ENCODE measurements at regions not wholly inside any gene's neighbourhood (a gene's known extent, or its start where the extent isn't known, plus 50 kb on each side); places are given as distances from the start of the nearest gene placed in this dataset.
"Not testable (repeated sequence)": the region's sequence is repeated elsewhere in the genome, so short reads cannot be mapped to it uniquely, and the experiment has no call there.

DNA sequence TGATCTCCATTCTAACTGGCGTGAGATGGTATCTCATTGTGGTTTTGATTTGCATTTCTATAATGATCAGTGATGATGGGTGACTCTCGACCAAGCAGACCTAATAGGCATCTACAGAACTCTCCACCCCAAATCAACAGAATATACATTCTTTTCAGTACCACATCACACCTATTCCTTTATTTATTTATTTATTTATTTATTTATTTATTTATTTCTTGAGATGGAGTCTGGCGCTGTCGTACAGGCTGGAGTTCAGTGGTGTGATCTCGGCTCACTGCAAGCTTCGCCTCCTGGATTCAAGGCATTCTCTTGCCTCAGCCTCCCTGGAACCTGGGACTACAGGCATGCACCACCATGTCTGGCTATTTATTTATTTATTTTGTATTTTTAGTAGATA lies 496.3 kb downstream of the TENT5A start:
- not testable (repeated sequence) for TF ChIP-seq YY1 (IDR thresholded peaks at IDR 0.05; ENCODE audit: insufficient read depth, insufficient read length); ZNF274 (IDR thresholded peaks at IDR 0.05; ENCODE audit: low read depth, low read length)

Data from NT2/D1 (cell line).